Activated naive CD4-positive, alpha-beta T cell treated with anti-CD3 and anti-CD28 coated beads, Interleukin-2, amount 50 U/mL, for 72 hours (primary cell): ENCODE measurements at regions not wholly inside any gene's neighbourhood (a gene's known extent, or its start where the extent isn't known, plus 50 kb on each side); places are given as distances from the start of the nearest gene placed in this dataset.

ENCODE experiments used
- ATAC-seq, 2 donors: fragments of 150-1000 bp; cut with Tn5 transposase; 2 replicates each; pipeline ENCODE4 v1.10.0; 2021; ENCODE audit warnings: mild to moderate bottlenecking in 2 of 2, moderate library complexity in 2 of 2
- DNase-seq, 2 donors: peaks; one replicate each; pipeline ENCODE4 v3.0.0; 2021 to 2022; ENCODE audit warnings: low spot score in 2 of 2
- H3K27ac Mint-ChIP-seq, 2 donors: one replicate each; pipeline ENCODE4 v1.8.0; 2022; ENCODE audit warnings: mild to moderate bottlenecking in 2 of 2, mixed read lengths in 2 of 2
- H3K36me3 Mint-ChIP-seq, 2 donors: one replicate each; pipeline ENCODE4 v1.8.0; 2022; ENCODE audit warnings: mixed read lengths in 2 of 2
- H3K9me3 Mint-ChIP-seq, 2 donors: one replicate each; pipeline ENCODE4 v1.8.0; 2022; ENCODE audit warnings: mixed read lengths in 2 of 2

GRCh38 chr2:120578576-120579352, 156.9 kb upstream of the GLI2 start:
- Mint-ChIP-seq H3K36me3 (no peaks in the 10 kb centered on the region), H3K9me3 (no peaks in the 10 kb centered on the region), H3K27ac (no peak overlapping the region)
- ATAC-seq (no peak), DNase-seq (no peak)

GRCh38 chr2:120579916-120580685, 155.6 kb upstream of the GLI2 start:
- Mint-ChIP-seq H3K27ac (no peak overlapping the region), H3K9me3 (no peaks in the 10 kb centered on the region), H3K36me3 (no peaks in the 10 kb centered on the region)
- DNase-seq (no peak), ATAC-seq (no peak)

DNA sequence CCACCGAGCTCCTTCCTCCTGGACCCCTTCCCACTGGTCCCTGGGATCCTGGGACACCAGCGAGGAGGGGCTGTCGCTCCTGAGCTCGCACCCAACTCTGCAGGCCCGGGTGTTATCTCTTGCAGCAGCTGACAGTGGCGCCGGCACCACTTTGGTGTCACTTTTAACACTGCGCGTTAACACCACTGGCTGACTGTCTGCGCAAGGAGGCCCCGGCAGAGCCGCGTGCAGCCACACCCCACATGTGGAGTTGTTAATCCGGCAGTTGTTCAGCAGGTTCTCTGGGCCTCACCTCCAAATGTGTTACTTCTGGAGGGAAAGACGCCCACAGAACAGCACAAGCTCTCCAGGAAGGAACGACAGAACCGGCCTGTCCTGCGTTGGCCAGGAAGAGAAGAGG, 155.0 kb upstream of the GLI2 start:
- no peak for DNase-seq
- Mint-ChIP-seq H3K9me3 (no peaks in the 10 kb centered on the region), H3K27ac (no peak overlapping the region), H3K36me3 (no peaks in the 10 kb centered on the region)
- ATAC-seq: no peak

- H3K27ac Mint-ChIP-seq: no peak overlapping the region
- no peak for DNase-seq
- no peaks in the 10 kb centered on the region for H3K9me3 Mint-ChIP-seq
- H3K36me3 Mint-ChIP-seq: peaks cover 0 to 6% of the 10 kb centered on the region in 2 donors
- no peak for ATAC-seq
Observed at GRCh38 chr2:120583121-120583520, 152.5 kb upstream of the GLI2 start.

GRCh38 chr2:120583851-120584570, 151.7 kb upstream of the GLI2 start:
- H3K27ac Mint-ChIP-seq: no peak overlapping the region
- DNase-seq (no peak), ATAC-seq (no peak)
- no peaks in the 10 kb centered on the region for H3K9me3 Mint-ChIP-seq
- H3K36me3 Mint-ChIP-seq: peaks cover 0 to 6% of the 10 kb centered on the region in 2 donors

DNA sequence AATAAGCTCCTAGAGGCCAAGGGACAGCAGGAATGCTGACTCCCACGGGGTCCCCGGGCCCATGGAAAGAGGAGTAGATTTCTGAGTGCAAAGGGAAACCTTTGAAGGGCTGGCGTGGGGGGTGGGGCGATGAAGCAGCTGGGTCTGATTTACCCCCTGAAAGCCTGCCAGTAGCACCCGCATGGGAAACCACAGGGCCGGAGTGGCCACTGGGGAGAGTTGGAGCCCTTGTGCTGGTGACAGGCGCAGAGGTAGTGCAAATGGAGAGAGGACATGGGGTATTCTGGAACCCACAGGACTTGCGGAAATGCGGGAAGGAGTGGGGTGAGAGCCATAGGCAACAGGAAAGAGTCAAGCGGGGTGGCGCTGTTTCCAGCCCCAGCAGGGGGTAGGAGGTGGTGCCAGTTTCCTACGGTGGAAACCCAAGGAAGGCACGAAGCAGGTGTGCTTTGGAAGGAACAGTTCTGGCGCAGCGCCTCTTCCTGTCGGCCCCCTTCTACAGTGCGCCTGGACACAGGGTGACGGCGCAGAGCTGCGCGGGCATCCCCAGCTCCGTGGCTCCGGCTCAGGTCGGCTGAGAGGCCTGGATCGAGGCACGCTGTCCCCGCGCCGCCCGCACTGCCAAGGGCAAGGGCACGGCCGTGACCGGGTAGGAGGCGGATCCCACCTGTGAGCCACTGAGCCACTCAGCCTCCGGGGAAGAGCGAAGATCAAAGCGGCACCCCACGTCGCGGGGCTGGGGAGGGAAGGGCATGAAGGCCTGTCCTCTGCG, 149.0 kb upstream of the GLI2 start:
- Mint-ChIP-seq H3K27ac (no peak overlapping the region), H3K36me3 (peaks cover 0 to 6% of the 10 kb centered on the region in 2 donors), H3K9me3 (no peaks in the 10 kb centered on the region)
- DNase-seq: no peak
- ATAC-seq: peak in 1 of 2 donors; percentile 37

- ATAC-seq: peak in 1 of 2 donors; percentile 5
- H3K36me3 Mint-ChIP-seq: peaks cover 0 to 6% of the 10 kb centered on the region in 2 donors
Observed at GRCh38 chr2:120587279-120587996, 148.2 kb upstream of the GLI2 start.

DNA sequence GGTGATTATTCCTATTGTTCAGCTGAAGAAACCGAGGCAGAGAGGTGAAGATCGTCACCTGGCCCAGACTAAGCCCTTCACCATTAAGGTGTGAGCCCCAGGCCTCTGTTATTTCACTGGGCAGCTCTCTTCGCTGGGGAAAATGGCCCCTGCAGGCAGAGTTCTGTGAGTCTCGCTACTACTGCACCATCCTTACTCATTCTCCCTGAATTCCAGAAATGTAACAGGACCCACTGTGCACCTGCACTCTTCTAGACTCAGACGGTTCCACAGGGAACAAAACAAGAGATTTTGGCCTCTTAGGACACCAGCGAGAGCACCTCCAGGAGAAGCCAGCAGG, 147.7 kb upstream of the GLI2 start:
- Mint-ChIP-seq H3K27ac (no peak overlapping the region), H3K36me3 (peaks cover 0 to 6% of the 10 kb centered on the region in 2 donors), H3K9me3 (no peaks in the 10 kb centered on the region)
- DNase-seq: no peak
- ATAC-seq: no peak

More at GRCh38 chr2:120587279-120587996, 148.2 kb upstream of the GLI2 start:
- Mint-ChIP-seq H3K9me3 (no peaks in the 10 kb centered on the region), H3K27ac (no peak overlapping the region)
- no peak for DNase-seq

- no peak for ATAC-seq
Observed at GRCh38 chr2:120589771-120590608, 145.7 kb upstream of the GLI2 start.

GRCh38 chr2:120590841-120591240, 144.8 kb upstream of the GLI2 start:
- ATAC-seq (no peak), DNase-seq (no peak)
- no peaks in the 10 kb centered on the region for H3K9me3 Mint-ChIP-seq
- no peak overlapping the region for H3K27ac Mint-ChIP-seq
- H3K36me3 Mint-ChIP-seq: peaks cover 0 to 6% of the 10 kb centered on the region in 2 donors

More at GRCh38 chr2:120589771-120590608, 145.7 kb upstream of the GLI2 start:
- no peak for DNase-seq
- no peak overlapping the region for H3K27ac Mint-ChIP-seq
- peaks cover 0 to 6% of the 10 kb centered on the region in 2 donors for H3K36me3 Mint-ChIP-seq
- H3K9me3 Mint-ChIP-seq: no peaks in the 10 kb centered on the region

DNA sequence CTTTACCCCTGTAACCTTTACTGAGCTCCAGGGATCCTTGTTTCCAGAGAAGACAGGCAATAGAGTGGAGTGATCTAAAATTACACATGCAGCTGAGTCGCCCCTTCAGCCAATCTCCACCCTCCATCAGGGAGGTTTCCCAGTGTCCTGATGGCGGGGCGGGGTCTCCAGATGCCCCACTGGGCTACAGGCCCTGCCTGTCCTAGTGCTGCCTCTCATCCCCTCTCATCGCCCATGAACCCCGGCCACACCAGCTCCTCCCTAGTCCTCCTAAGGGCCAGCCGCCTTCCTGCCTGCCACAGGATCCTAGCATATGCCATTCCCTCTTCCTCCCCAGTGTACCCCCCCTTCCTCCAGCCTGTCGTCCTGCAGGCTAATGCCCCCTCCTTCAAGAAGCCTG, 144.1 kb upstream of the GLI2 start:
- no peaks in the 10 kb centered on the region for H3K9me3 Mint-ChIP-seq
- no peak overlapping the region for H3K27ac Mint-ChIP-seq
- no peak for DNase-seq
- H3K36me3 Mint-ChIP-seq: peaks cover 0 to 3% of the 10 kb centered on the region in 2 donors
- ATAC-seq: no peak

DNA sequence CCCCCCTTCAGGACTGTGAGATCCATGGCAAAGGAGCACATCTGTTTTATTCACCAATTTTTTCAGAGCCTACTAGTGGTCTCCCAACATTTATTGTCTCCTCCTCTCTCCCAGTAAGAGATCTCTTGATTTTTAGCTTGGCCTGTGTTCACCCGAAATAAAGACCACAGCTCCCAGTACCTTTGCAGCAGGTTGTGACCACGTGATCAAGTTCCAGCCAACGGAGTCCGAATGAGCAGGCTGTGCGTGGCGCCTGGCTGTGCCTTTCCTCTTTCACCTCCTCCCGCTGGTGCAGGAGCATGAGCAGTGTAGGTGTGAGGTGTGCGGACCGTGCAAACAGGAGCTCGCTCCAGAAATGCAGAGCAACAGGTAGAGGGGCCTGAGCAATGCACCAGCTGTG, 143.6 kb upstream of the GLI2 start:
- no peaks in the 10 kb centered on the region for H3K9me3 Mint-ChIP-seq
- H3K27ac Mint-ChIP-seq: no peak overlapping the region
- DNase-seq (no peak), ATAC-seq (no peak)
- H3K36me3 Mint-ChIP-seq: no peaks in the 10 kb centered on the region

DNA sequence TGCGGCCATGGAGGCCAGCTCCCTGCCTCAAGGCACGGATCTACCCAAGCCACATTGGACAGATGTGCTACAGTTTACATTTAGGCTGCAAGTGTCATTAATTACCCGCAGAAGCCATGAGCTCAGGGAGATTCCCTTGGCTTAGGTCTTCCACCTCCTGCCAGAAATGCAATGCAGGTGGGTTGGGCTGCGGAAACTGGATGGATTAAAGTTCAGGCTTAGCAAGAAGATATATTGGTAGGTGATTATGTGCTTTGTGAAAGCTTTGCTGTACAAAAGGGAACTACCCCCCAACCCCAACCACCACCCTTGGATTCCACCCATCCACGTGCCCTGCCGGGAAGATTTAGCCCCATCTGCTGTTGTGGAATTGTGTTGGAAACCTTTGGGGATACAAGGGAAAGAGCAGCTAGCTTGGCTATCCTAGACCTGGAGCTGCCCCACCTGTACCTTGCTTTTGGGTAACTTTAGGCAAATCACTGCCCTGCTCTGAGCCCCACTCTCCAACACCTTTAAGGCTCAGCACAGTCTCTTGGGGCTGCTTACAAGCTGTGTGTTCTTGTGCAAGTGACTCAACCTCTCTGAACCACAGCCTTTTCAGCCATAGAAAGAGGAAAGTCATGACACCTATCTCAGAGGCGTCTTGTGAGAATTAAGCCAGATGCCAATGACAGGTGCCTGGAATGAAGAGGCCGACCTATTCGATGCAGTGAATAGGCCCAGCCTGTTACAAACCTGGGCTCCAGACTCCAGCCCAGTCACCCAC, 141.6 kb upstream of the GLI2 start:
- H3K9me3 Mint-ChIP-seq: no peaks in the 10 kb centered on the region
- no peak overlapping the region for H3K27ac Mint-ChIP-seq
- no peak for DNase-seq
- H3K36me3 Mint-ChIP-seq: no peaks in the 10 kb centered on the region
- no peak for ATAC-seq

GRCh38 chr2:120594856-120595685, 140.6 kb upstream of the GLI2 start:
- ATAC-seq (no peak), DNase-seq (no peak)
- Mint-ChIP-seq H3K9me3 (no peaks in the 10 kb centered on the region), H3K36me3 (no peaks in the 10 kb centered on the region), H3K27ac (peak overlapping the region in 1 of 2 donors; percentile 29)
